Stomach (tissue), 4 donors: ENCODE measurements at regions not wholly inside any gene's neighbourhood (a gene's known extent, or its start where the extent isn't known, plus 50 kb on each side); places are given as distances from the start of the nearest gene placed in this dataset.

Experiments
- EP300 ChIP-seq: sonication (generic); formaldehyde crosslinking; IDR thresholded peaks from one replicate; pipeline ENCODE4 v1.6.1; 2017; ENCODE audit warnings: antibody characterized with exemption
- POLR2A ChIP-seq, 4 donors: fragments of 450-650 bp; IDR thresholded peaks; one replicate each; pipeline ENCODE4 v1.6.1; 2016; ENCODE audit warnings: antibody characterized with exemption in 4 of 4, control low read depth in 2 of 4, mild to moderate bottlenecking in 1 of 4, moderate library complexity in 1 of 4
- TF ChIP-seq, protein P1 (sequence below), 7 experiments: fragments of 450-650 bp in 4 of 7; fragments of 200-600 bp in 3 of 7; sonication (generic) in 3 of 7; IDR thresholded peaks; one replicate each; pipeline ENCODE4 v1.5.1; 2016 to 2019; ENCODE audit warnings: antibody characterized with exemption in 7 of 7, control low read depth in 2 of 7, mild to moderate bottlenecking in 1 of 7

DNA sequence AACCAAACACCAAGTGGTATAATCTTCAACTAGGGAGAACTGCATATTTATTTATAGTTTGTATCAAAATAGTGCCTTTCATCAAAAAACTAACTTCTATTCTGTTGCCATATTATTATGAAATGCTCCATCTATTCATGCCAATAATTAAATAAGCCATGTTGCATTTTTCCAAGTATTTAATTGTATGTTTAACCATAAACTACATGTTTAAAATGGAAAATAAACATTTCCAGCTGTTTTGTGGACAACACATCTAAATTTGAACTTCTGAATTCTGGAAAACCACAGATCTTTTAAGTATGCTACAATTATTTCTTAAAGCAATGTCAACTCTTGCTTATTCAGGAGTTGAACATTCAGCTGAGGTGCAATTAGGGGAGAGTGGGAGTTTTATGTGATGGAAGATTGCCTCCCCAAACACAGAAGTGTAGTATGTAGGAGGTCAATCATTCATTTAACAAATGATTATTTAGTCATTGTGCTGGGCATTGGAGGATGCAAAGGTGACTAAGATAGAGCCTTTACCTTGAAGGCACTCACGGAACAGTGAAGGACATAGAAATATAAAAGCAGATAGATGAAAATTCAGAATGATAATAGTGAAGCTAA, 80.7 kb upstream of the PPP1R3C start:
- TF ChIP-seq, protein P1, sequence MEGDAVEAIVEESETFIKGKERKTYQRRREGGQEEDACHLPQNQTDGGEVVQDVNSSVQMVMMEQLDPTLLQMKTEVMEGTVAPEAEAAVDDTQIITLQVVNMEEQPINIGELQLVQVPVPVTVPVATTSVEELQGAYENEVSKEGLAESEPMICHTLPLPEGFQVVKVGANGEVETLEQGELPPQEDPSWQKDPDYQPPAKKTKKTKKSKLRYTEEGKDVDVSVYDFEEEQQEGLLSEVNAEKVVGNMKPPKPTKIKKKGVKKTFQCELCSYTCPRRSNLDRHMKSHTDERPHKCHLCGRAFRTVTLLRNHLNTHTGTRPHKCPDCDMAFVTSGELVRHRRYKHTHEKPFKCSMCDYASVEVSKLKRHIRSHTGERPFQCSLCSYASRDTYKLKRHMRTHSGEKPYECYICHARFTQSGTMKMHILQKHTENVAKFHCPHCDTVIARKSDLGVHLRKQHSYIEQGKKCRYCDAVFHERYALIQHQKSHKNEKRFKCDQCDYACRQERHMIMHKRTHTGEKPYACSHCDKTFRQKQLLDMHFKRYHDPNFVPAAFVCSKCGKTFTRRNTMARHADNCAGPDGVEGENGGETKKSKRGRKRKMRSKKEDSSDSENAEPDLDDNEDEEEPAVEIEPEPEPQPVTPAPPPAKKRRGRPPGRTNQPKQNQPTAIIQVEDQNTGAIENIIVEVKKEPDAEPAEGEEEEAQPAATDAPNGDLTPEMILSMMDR (IDR thresholded peaks at IDR 0.05) = no peak
- TF ChIP-seq EP300 (no peak), POLR2A (IDR thresholded peaks at IDR 0.05) (no peak)
